ENCODE measurements at regions not wholly inside any gene's neighbourhood (a gene's known extent, or its start where the extent isn't known, plus 50 kb on each side); places are given as distances from the start of the nearest gene placed in this dataset.

- TF ChIP-seq CHD7 (IDR thresholded peaks at IDR 0.05; ENCODE audit: low read depth, low read length), result no peak
- TF ChIP-seq XRCC4 (IDR thresholded peaks at IDR 0.05; ENCODE audit: extremely low read depth, insufficient read depth, insufficient read length), result no peak
- no peak for TF ChIP-seq YY1 (IDR thresholded peaks at IDR 0.05; ENCODE audit: borderline replicate concordance in 1 of 3, control insufficient read depth in 1 of 3, extremely low read depth in 1 of 3, insufficient read depth in 3 of 3, insufficient read length in 1 of 3, insufficient replicate concordance in 2 of 3, low read depth in 1 of 3, low read length in 2 of 3)
- TF ChIP-seq EZH2 (IDR thresholded peaks at IDR 0.05; ENCODE audit: borderline replicate concordance, low read depth, low read length), result no peak
- no peak for TF ChIP-seq CBFB (CRISPR knock-in tag; IDR thresholded peaks at IDR 0.05)
These were observed 222.6 kb upstream of the PPARGC1A start for GRCh38 chr4:24112466-24112865.
